ENCODE measurements at regions not wholly inside any gene's neighbourhood (a gene's known extent, or its start where the extent isn't known, plus 50 kb on each side); places are given as distances from the start of the nearest gene placed in this dataset.

DNA sequence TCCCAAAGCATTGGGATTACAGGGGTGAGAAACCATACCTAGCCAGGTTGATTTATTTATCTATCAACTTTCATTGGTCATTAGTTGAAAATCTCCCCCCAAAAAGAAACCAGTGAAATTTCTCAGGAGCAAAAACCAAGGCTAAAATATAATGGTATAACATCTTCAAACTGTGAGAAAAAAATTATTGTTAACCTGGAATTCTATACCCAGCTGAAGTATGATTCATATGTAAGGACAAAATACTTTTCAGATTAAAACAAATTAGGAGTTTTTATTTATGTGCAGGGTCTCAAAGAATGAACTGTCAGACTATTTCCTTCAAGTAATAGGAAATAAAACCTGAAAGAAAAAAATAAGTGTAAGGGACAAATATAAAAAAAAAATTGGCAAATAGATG, 1053.9 kb downstream of the UQCRFS1 start:
- TF ChIP-seq EP300 (IDR thresholded peaks at IDR 0.05; ENCODE audit: borderline replicate concordance) (no peak), TEAD4 (IDR thresholded peaks at IDR 0.05) (no peak), CEBPB (IDR thresholded peaks at IDR 0.05) (no peak), TAF1 (IDR thresholded peaks at IDR 0.05; ENCODE audit: low read depth) (no peak), TCF12 (IDR thresholded peaks at IDR 0.05; ENCODE audit: low read depth) (no peak), RAD21 (IDR thresholded peaks at IDR 0.05; ENCODE audit: low read depth) (no peak), NFIC (IDR thresholded peaks at IDR 0.05) (no peak), FOXM1 (IDR thresholded peaks at IDR 0.05; ENCODE audit: borderline replicate concordance, low read depth) (no peak), ZBTB7A (IDR thresholded peaks at IDR 0.05; ENCODE audit: low read depth) (no peak)
- TF ChIP-seq, protein P1, sequence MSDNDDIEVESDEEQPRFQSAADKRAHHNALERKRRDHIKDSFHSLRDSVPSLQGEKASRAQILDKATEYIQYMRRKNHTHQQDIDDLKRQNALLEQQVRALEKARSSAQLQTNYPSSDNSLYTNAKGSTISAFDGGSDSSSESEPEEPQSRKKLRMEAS (IDR thresholded peaks at IDR 0.05), result no peak
- TF ChIP-seq, protein P2, sequence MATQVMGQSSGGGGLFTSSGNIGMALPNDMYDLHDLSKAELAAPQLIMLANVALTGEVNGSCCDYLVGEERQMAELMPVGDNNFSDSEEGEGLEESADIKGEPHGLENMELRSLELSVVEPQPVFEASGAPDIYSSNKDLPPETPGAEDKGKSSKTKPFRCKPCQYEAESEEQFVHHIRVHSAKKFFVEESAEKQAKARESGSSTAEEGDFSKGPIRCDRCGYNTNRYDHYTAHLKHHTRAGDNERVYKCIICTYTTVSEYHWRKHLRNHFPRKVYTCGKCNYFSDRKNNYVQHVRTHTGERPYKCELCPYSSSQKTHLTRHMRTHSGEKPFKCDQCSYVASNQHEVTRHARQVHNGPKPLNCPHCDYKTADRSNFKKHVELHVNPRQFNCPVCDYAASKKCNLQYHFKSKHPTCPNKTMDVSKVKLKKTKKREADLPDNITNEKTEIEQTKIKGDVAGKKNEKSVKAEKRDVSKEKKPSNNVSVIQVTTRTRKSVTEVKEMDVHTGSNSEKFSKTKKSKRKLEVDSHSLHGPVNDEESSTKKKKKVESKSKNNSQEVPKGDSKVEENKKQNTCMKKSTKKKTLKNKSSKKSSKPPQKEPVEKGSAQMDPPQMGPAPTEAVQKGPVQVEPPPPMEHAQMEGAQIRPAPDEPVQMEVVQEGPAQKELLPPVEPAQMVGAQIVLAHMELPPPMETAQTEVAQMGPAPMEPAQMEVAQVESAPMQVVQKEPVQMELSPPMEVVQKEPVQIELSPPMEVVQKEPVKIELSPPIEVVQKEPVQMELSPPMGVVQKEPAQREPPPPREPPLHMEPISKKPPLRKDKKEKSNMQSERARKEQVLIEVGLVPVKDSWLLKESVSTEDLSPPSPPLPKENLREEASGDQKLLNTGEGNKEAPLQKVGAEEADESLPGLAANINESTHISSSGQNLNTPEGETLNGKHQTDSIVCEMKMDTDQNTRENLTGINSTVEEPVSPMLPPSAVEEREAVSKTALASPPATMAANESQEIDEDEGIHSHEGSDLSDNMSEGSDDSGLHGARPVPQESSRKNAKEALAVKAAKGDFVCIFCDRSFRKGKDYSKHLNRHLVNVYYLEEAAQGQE (IDR thresholded peaks at IDR 0.05; ENCODE audit: low read depth), result no peak

Measured in Ishikawa (cell line).